ENCODE measurements at regions not wholly inside any gene's neighbourhood (a gene's known extent, or its start where the extent isn't known, plus 50 kb on each side); places are given as distances from the start of the nearest gene placed in this dataset.

GRCh38 chr5:152864447-152864846 lies 459.4 kb upstream of the NMUR2 start:
- Histone ChIP-seq H3K36me3 (no peaks in the 10 kb centered on the region), H3K4me1 (no peaks in the 10 kb centered on the region), H3K27me3 (no peaks in the 10 kb centered on the region), H3K27ac (no peak overlapping the region), H3K9me3 (no peaks in the 10 kb centered on the region), H3K4me3 (no peak overlapping the region)
- DNase-seq (ENCODE audit: low spot score in 2 of 2) = no peak
- TF ChIP-seq EP300 (IDR thresholded peaks at IDR 0.05) = no peak
- TF ChIP-seq POLR2AphosphoS5 (IDR thresholded peaks at IDR 0.05) = no peak
- no peak for TF ChIP-seq CTCF (IDR thresholded peaks at IDR 0.05)
- TF ChIP-seq POLR2A (IDR thresholded peaks at IDR 0.05) = no peak
- WGBS = 41% methylated on average over 3 of the region's 3 CpGs

DNA sequence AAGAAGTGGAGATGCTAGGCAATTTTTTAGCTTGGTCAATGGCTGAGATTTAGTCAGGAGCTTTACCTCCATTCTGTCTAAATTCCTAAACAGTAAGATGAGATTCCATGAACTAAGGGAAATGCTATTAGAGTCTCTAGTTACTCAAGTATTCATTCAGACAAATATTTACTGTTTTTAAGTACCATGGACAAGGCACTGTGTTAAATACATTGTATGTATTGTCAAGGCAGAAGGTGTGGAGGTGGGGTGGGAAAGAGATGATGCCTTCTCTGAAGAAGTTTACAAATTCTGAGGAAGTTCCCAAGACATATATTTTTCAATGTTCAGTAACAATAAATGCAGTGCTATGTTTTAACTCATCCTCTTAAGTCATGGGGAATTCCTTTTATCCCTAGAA lies 459.9 kb upstream of the NMUR2 start:
- H3K4me1 ChIP-seq = no peaks in the 10 kb centered on the region
- TF ChIP-seq POLR2A (IDR thresholded peaks at IDR 0.05) (no peak), CTCF (IDR thresholded peaks at IDR 0.05) (no peak), POLR2AphosphoS5 (IDR thresholded peaks at IDR 0.05) (no peak), EP300 (IDR thresholded peaks at IDR 0.05) (no peak)

DNA sequence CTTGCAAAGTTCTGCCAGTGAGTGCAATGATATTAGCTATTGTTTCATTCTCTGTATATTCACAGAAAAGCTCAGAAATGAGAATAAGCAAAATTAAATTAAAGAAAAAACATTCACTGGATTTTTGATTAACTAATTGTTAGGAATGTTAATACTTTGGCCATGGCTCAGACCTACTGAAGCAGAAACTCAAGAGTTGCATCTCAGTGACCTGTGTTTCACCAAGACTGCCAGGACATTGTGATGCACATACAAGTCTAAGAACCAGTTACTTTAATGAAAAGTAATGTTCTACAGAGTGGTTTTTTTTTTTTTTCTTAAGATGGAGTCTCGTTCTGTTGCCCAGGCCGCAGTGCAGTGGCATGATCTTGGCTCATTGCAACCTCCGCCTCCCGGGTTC lies 464.9 kb upstream of the NMUR2 start:
- no peak for TF ChIP-seq CTCF (IDR thresholded peaks at IDR 0.05)
- TF ChIP-seq POLR2A (IDR thresholded peaks at IDR 0.05) = no peak
- TF ChIP-seq EP300 (IDR thresholded peaks at IDR 0.05) = no peak
- TF ChIP-seq POLR2AphosphoS5 (IDR thresholded peaks at IDR 0.05) = no peak
- WGBS = 94% methylated on average over 4 of the region's 4 CpGs
- Histone ChIP-seq H3K9me3 (peaks cover under 1% of the 10 kb centered on the region), H3K4me1 (no peaks in the 10 kb centered on the region), H3K27ac (no peak overlapping the region), H3K4me3 (no peak overlapping the region), H3K27me3 (no peaks in the 10 kb centered on the region), H3K36me3 (no peaks in the 10 kb centered on the region)
- no peak for DNase-seq (ENCODE audit: low spot score in 2 of 2)

More for the DNA sequence above, 459.9 kb upstream of the NMUR2 start:
- Histone ChIP-seq H3K27me3 (no peaks in the 10 kb centered on the region), H3K27ac (no peak overlapping the region), H3K36me3 (no peaks in the 10 kb centered on the region), H3K4me3 (no peak overlapping the region), H3K9me3 (no peaks in the 10 kb centered on the region)
- DNase-seq (ENCODE audit: low spot score in 2 of 2) = no peak

GRCh38 chr5:152882621-152883020 lies 477.5 kb upstream of the NMUR2 start:
- H3K27ac ChIP-seq = no peak overlapping the region
- H3K4me1 ChIP-seq = no peaks in the 10 kb centered on the region
- WGBS = 55% methylated on average over 2 of the region's 2 CpGs
- no peaks in the 10 kb centered on the region for H3K27me3 ChIP-seq
- H3K4me3 ChIP-seq = no peak overlapping the region
- no peaks in the 10 kb centered on the region for H3K36me3 ChIP-seq
- no peak for TF ChIP-seq EP300 (IDR thresholded peaks at IDR 0.05)
- no peak for TF ChIP-seq POLR2AphosphoS5 (IDR thresholded peaks at IDR 0.05)
- TF ChIP-seq CTCF (IDR thresholded peaks at IDR 0.05) = no peak
- TF ChIP-seq POLR2A (IDR thresholded peaks at IDR 0.05) = no peak
- H3K9me3 ChIP-seq = no peaks in the 10 kb centered on the region
- no peak for DNase-seq (ENCODE audit: low spot score in 2 of 2)

- DNase-seq (ENCODE audit: low spot score in 2 of 2) = no peak
- Histone ChIP-seq H3K27me3 (no peaks in the 10 kb centered on the region), H3K27ac (no peak overlapping the region), H3K36me3 (no peaks in the 10 kb centered on the region), H3K9me3 (no peaks in the 10 kb centered on the region), H3K4me3 (no peak overlapping the region), H3K4me1 (no peaks in the 10 kb centered on the region)
- 41% methylated on average over 3 of the region's 3 CpGs for WGBS
- TF ChIP-seq POLR2A (IDR thresholded peaks at IDR 0.05) = no peak
- no peak for TF ChIP-seq EP300 (IDR thresholded peaks at IDR 0.05)
- no peak for TF ChIP-seq CTCF (IDR thresholded peaks at IDR 0.05)
- TF ChIP-seq POLR2AphosphoS5 (IDR thresholded peaks at IDR 0.05) = no peak
These were observed 478.1 kb upstream of the NMUR2 start for GRCh38 chr5:152883066-152883775.
